Endodermal cell (in vitro differentiated cells): ENCODE measurements at regions not wholly inside any gene's neighbourhood (a gene's known extent, or its start where the extent isn't known, plus 50 kb on each side); places are given as distances from the start of the nearest gene placed in this dataset.
A peak's percentile ranks its signal among the peaks of the same experiment; 100 is the strongest.

ENCODE experiments used
- DNase-seq: peaks from one replicate; pipeline ENCODE4 v3.0.0-alpha.2; 2017
- H3K27ac ChIP-seq: 2 replicates; pipeline ENCODE4 v1.5.1; 2013; ENCODE audit warnings: mild to moderate bottlenecking, low read depth, low read length, moderate library complexity
- H3K27me3 ChIP-seq: 2 replicates; pipeline ENCODE4 v1.6.1; 2013; ENCODE audit warnings: mild to moderate bottlenecking, low read length, moderate library complexity; ENCODE audit not compliant: insufficient read depth, control insufficient read depth, poor library complexity, severe bottlenecking
- H3K36me3 ChIP-seq: 2 replicates; pipeline ENCODE4 v1.7.0; 2013; ENCODE audit warnings: mild to moderate bottlenecking, low read length, moderate library complexity; ENCODE audit not compliant: control insufficient read depth, insufficient read depth
- H3K4me1 ChIP-seq: one replicate; pipeline ENCODE4 v1.7.0; 2013; ENCODE audit warnings: low read length; ENCODE audit not compliant: control insufficient read depth, insufficient read depth
- H3K4me3 ChIP-seq: 2 replicates; pipeline ENCODE4 v1.5.1; 2013; ENCODE audit warnings: mild to moderate bottlenecking, low read length, moderate library complexity
- H3K9ac ChIP-seq: 2 replicates; pipeline ENCODE4 v1.6.1; 2013; ENCODE audit warnings: mild to moderate bottlenecking, low read length, moderate library complexity; ENCODE audit not compliant: poor library complexity, severe bottlenecking; ENCODE audit errors: extremely low read depth
- H3K9me3 ChIP-seq: 2 replicates; pipeline ENCODE4 v1.6.1; 2013; ENCODE audit warnings: mild to moderate bottlenecking, low read length, moderate library complexity; ENCODE audit not compliant: control insufficient read depth
- H3K27ac Mint-ChIP-seq: 2 replicates; pipeline ENCODE4 v1.8.0; 2020; ENCODE audit warnings: mixed read lengths
- H3K27me3 Mint-ChIP-seq: 2 replicates; pipeline ENCODE4 v1.8.0; 2021; ENCODE audit warnings: mild to moderate bottlenecking, mixed read lengths; ENCODE audit not compliant: insufficient read depth
- H3K36me3 Mint-ChIP-seq: 2 replicates; pipeline ENCODE4 v1.8.0; 2020; ENCODE audit warnings: low read depth, mixed read lengths
- H3K4me1 Mint-ChIP-seq: 2 replicates; pipeline ENCODE4 v1.8.0; 2020; ENCODE audit warnings: mixed read lengths
- H3K4me3 Mint-ChIP-seq: 2 replicates; pipeline ENCODE4 v1.8.0; 2020; ENCODE audit warnings: mild to moderate bottlenecking, moderate library complexity, mixed read lengths
- H3K9me3 Mint-ChIP-seq: 2 replicates; pipeline ENCODE4 v1.8.0; 2020; ENCODE audit warnings: mild to moderate bottlenecking, mixed read lengths
- CTCF ChIP-seq: fragments of 200-600 bp; sonication (generic); conservative IDR thresholded peaks from 2 replicates; pipeline ENCODE4 v1.5.0; 2021; ENCODE audit warnings: antibody characterized with exemption, mild to moderate bottlenecking
- WGBS, 2 experiments: methylation state at CpG; one replicate each; pipeline versions ENCODE4 v1.1.5 to v1.1.7; 2013; ENCODE audit warnings: missing lambda C conversion rate in 2 of 2, mixed read lengths in 1 of 2; ENCODE audit not compliant: insufficient coverage in 1 of 2, insufficient read length in 1 of 2; 5-methylcytosine and 5-hydroxymethylcytosine counted together

GRCh38 chr3:194868831-194869230, 183.1 kb downstream of the FAM43A start:
- H3K36me3 Mint-ChIP-seq, result no peaks in the 10 kb centered on the region
- 84 to 90% methylated on average over 4 to 11 of the region's 11 CpGs for WGBS, 2 experiments
- no peak for DNase-seq
- H3K27ac Mint-ChIP-seq, result no peak overlapping the region
- H3K27ac ChIP-seq, result no peak overlapping the region
- peaks cover 5% of the 10 kb centered on the region for H3K27me3 Mint-ChIP-seq
- H3K9me3 Mint-ChIP-seq, result peaks cover 3% of the 10 kb centered on the region
- no peaks in the 10 kb centered on the region for H3K27me3 ChIP-seq
- no peak overlapping the region for H3K4me3 Mint-ChIP-seq
- TF ChIP-seq CTCF, result no peak
- H3K4me3 ChIP-seq, result no peak overlapping the region
- H3K4me1 Mint-ChIP-seq, result peaks cover 25% of the 10 kb centered on the region
- peaks cover 7% of the 10 kb centered on the region for H3K4me1 ChIP-seq
- no peak overlapping the region for H3K9ac ChIP-seq
- peaks cover 5% of the 10 kb centered on the region for H3K9me3 ChIP-seq
- no peaks in the 10 kb centered on the region for H3K36me3 ChIP-seq

DNA sequence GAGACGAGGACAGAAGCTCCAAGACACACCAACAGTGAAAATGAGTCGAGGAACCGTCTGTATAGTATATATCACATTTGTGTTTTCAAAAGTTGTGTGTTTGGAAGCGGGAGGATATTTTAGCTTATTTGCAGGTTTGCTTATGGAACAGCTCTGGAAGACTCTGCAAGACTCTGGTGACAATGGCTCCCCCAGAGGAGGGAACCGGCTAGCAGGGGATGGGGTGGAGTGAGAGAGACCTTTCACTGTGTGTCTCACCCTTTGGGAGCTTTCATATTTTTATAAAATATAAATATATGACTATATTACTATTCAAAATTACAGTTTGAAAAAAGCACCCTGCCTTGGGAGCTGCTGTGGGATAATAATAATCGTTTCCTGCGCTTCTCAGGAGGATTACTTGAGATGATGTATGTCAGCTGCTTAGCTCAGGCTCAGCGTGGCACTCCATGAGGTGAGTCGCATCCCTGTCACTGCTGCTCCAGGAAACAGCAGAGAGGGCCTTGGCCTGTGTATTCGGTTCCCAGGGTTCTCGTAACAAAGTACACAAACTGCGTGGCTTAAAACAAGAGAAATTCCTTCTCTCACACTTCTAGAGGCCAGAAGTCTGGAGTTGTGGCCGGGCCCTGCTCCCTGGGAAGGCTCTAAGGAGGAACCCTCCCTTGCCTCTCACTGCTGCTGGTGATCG, 183.9 kb downstream of the FAM43A start:
- no peak overlapping the region for H3K27ac Mint-ChIP-seq
- no peak overlapping the region for H3K4me3 ChIP-seq
- H3K4me3 Mint-ChIP-seq, result no peak overlapping the region
- H3K36me3 ChIP-seq, result no peaks in the 10 kb centered on the region
- 88 to 89% methylated on average over 10 to 14 of the region's 14 CpGs for WGBS, 2 experiments
- H3K36me3 Mint-ChIP-seq, result no peaks in the 10 kb centered on the region
- no peak overlapping the region for H3K9ac ChIP-seq
- no peaks in the 10 kb centered on the region for H3K27me3 ChIP-seq
- peaks cover 3% of the 10 kb centered on the region for H3K9me3 Mint-ChIP-seq
- H3K9me3 ChIP-seq, result peaks cover 5% of the 10 kb centered on the region
- H3K27me3 Mint-ChIP-seq, result peaks cover 5% of the 10 kb centered on the region
- peak; percentile 39 for TF ChIP-seq CTCF
- H3K4me1 ChIP-seq, result peaks cover 7% of the 10 kb centered on the region
- no peak for DNase-seq
- no peak overlapping the region for H3K27ac ChIP-seq
- H3K4me1 Mint-ChIP-seq, result peaks cover 25% of the 10 kb centered on the region

- Histone ChIP-seq H3K9ac (no peak overlapping the region), H3K4me3 (no peak overlapping the region), H3K36me3 (no peaks in the 10 kb centered on the region), H3K9me3 (peaks cover 5% of the 10 kb centered on the region), H3K27me3 (no peaks in the 10 kb centered on the region), H3K27ac (no peak overlapping the region), H3K4me1 (peaks cover 7% of the 10 kb centered on the region)
- WGBS, 2 experiments, result 78 to 80% methylated on average over 12 to 13 of the region's 13 CpGs
- Mint-ChIP-seq H3K9me3 (peaks cover 3% of the 10 kb centered on the region), H3K36me3 (no peaks in the 10 kb centered on the region), H3K27me3 (peaks cover 5% of the 10 kb centered on the region), H3K4me3 (no peak overlapping the region), H3K4me1 (peaks cover 25% of the 10 kb centered on the region), H3K27ac (no peak overlapping the region)
- TF ChIP-seq CTCF, result no peak
- no peak for DNase-seq
Observed at GRCh38 chr3:194870394-194871110, 184.9 kb downstream of the FAM43A start.
